GM21529 (cell line): ENCODE measurements at regions not wholly inside any gene's neighbourhood (a gene's known extent, or its start where the extent isn't known, plus 50 kb on each side); places are given as distances from the start of the nearest gene placed in this dataset.
"Not testable (repeated sequence)": the region's sequence is repeated elsewhere in the genome, so short reads cannot be mapped to it uniquely, and the experiment has no call there.

ENCODE experiments used
- ATAC-seq: cut with Tn5 transposase; IDR thresholded peaks from one replicate; pipeline ENCODE4 v1.9.1; 2021; ENCODE audit not compliant: unreplicated experiment

GRCh38 chr16:65315081-65315780, 193.4 kb upstream of the CDH11 start:
- ATAC-seq: no peak

- no peak for ATAC-seq
These were observed 192.8 kb upstream of the CDH11 start for GRCh38 chr16:65314627-65315008.

GRCh38 chr16:65313936-65314626, 192.2 kb upstream of the CDH11 start:
- no peak for ATAC-seq

GRCh38 chr16:65312795-65313194, 190.9 kb upstream of the CDH11 start:
- ATAC-seq: no peak

GRCh38 chr16:65312071-65312470, 190.2 kb upstream of the CDH11 start:
- ATAC-seq: no peak

GRCh38 chr16:65310491-65310890, 188.6 kb upstream of the CDH11 start:
- ATAC-seq: not testable (repeated sequence)

GRCh38 chr16:65309354-65309753, 187.5 kb upstream of the CDH11 start:
- ATAC-seq: no peak

- no peak for ATAC-seq
These were observed 186.6 kb upstream of the CDH11 start for GRCh38 chr16:65308506-65308905.

- ATAC-seq: no peak
These were observed 185.4 kb upstream of the CDH11 start for GRCh38 chr16:65307286-65307685.

- no peak for ATAC-seq
These were observed 184.9 kb upstream of the CDH11 start for GRCh38 chr16:65306722-65307121.

- no peak for ATAC-seq
These were observed 184.4 kb upstream of the CDH11 start for GRCh38 chr16:65306300-65306699.

GRCh38 chr16:65305266-65305959, 183.6 kb upstream of the CDH11 start:
- no peak for ATAC-seq

- ATAC-seq: no peak
These were observed 179.2 kb upstream of the CDH11 start for GRCh38 chr16:65301029-65301428.

GRCh38 chr16:65297453-65297852, 175.6 kb upstream of the CDH11 start:
- no peak for ATAC-seq

- ATAC-seq: no peak
These were observed 173.7 kb upstream of the CDH11 start for GRCh38 chr16:65295527-65295926.

- no peak for ATAC-seq
These were observed 172.8 kb upstream of the CDH11 start for GRCh38 chr16:65294708-65295107.

- ATAC-seq: no peak
These were observed 172.3 kb upstream of the CDH11 start for GRCh38 chr16:65294165-65294564.

GRCh38 chr16:65289022-65289421, 167.2 kb upstream of the CDH11 start:
- ATAC-seq: no peak

- ATAC-seq: no peak
These were observed 165.4 kb upstream of the CDH11 start for GRCh38 chr16:65287307-65287706.

- no peak for ATAC-seq
These were observed 163.5 kb upstream of the CDH11 start for GRCh38 chr16:65285128-65286048.

- no peak for ATAC-seq
These were observed 162.8 kb upstream of the CDH11 start for GRCh38 chr16:65284626-65285025.
